NB4 (cell line): ENCODE measurements at regions not wholly inside any gene's neighbourhood (a gene's known extent, or its start where the extent isn't known, plus 50 kb on each side); places are given as distances from the start of the nearest gene placed in this dataset.

Experiments used
- DNase-seq: peaks from one replicate; pipeline ENCODE4 v3.0.0; 2010; ENCODE audit warnings: low read depth
- H3K4me3 ChIP-seq: one replicate; pipeline ENCODE4 v1.5.1; 2011; ENCODE audit warnings: mild to moderate bottlenecking, low read depth, low read length, moderate library complexity
- CTCF ChIP-seq: IDR thresholded peaks from one replicate; pipeline ENCODE4 v1.5.1; 2012; ENCODE audit warnings: low read depth, low read length
- MAX ChIP-seq: IDR thresholded peaks from 2 replicates; pipeline ENCODE4 v1.6.1; 2011; ENCODE audit warnings: low read depth, low read length
- MYC ChIP-seq: IDR thresholded peaks from 2 replicates; pipeline ENCODE4 v1.6.1; 2011; ENCODE audit warnings: low read depth, low read length
- POLR2A ChIP-seq: IDR thresholded peaks from 2 replicates; pipeline ENCODE4 v1.6.1; 2011; ENCODE audit warnings: mild to moderate bottlenecking; ENCODE audit not compliant: insufficient read length; ENCODE audit errors: extremely low read depth

- no peak for TF ChIP-seq CTCF
- no peak for TF ChIP-seq MYC
- TF ChIP-seq POLR2A, result no peak
- no peak for TF ChIP-seq MAX
- DNase-seq, result no peak
- no peak overlapping the region for H3K4me3 ChIP-seq
Measured at GRCh38 chr10:47140761-47141348, 159.1 kb upstream of the GDF10 start.

- no peak for TF ChIP-seq MYC
- TF ChIP-seq CTCF, result no peak
- no peak for TF ChIP-seq POLR2A
- no peak for TF ChIP-seq MAX
- H3K4me3 ChIP-seq, result no peak overlapping the region
- no peak for DNase-seq
Measured at GRCh38 chr10:47141349-47141748, 158.6 kb upstream of the GDF10 start.

GRCh38 chr10:47143072-47143471 is 156.9 kb upstream of the GDF10 start:
- DNase-seq, result no peak
- H3K4me3 ChIP-seq, result no peak overlapping the region
- no peak for TF ChIP-seq POLR2A
- no peak for TF ChIP-seq CTCF
- no peak for TF ChIP-seq MAX
- no peak for TF ChIP-seq MYC

- no peak for TF ChIP-seq MAX
- no peak for TF ChIP-seq CTCF
- TF ChIP-seq MYC, result no peak
- TF ChIP-seq POLR2A, result no peak
- H3K4me3 ChIP-seq, result no peak overlapping the region
- no peak for DNase-seq
Measured at GRCh38 chr10:47143473-47143872, 156.5 kb upstream of the GDF10 start.

GRCh38 chr10:47144525-47144924 is 155.5 kb upstream of the GDF10 start:
- DNase-seq, result no peak
- TF ChIP-seq MAX (no peak), CTCF (no peak), POLR2A (no peak), MYC (no peak)
- no peak overlapping the region for H3K4me3 ChIP-seq
